A673 (cell line): ENCODE measurements at regions not wholly inside any gene's neighbourhood (a gene's known extent, or its start where the extent isn't known, plus 50 kb on each side); places are given as distances from the start of the nearest gene placed in this dataset.
"Not testable (repeated sequence)": the region's sequence is repeated elsewhere in the genome, so short reads cannot be mapped to it uniquely, and the experiment has no call there.

Experiments
- BruUV-seq: library from RNA; stranded (reverse); fragments of 400-500 nt; replicated peaks from 2 replicates; lab custom pipeline; 2021; lab: Mats Ljungman, UMichigan
- CTCF ChIA-PET: fragments of 300-600 bp; sonication (Branson Sonifier 250); formaldehyde crosslinking; loops from one replicate; lab custom pipeline; 2022; ENCODE audit warnings: antibody characterized with exemption; lab: Charles Lee
- POLR2A ChIA-PET: fragments of 300-600 bp; sonication (Branson Sonifier 250); formaldehyde crosslinking; loops from one replicate; lab custom pipeline; 2022; ENCODE audit warnings: antibody characterized with exemption; ENCODE audit not compliant: low non-redundant PET; lab: Charles Lee
- DNase-seq: peaks from one replicate; pipeline ENCODE4 v3.0.0-alpha.2; 2015; ENCODE audit warnings: low spot score
- H3K27ac ChIP-seq: fragments of 200-600 bp; sonication (generic); 2 replicates; pipeline ENCODE4 v1.5.1; 2016; ENCODE audit warnings: mixed run types, low read depth, mild to moderate bottlenecking, mixed read lengths, antibody characterized with exemption, low read length; ENCODE audit not compliant: poor library complexity, severe bottlenecking
- H3K27me3 ChIP-seq: fragments of 200-600 bp; sonication (generic); replicated peaks from 2 replicates; pipeline ENCODE4 v1.6.1; 2017; ENCODE audit warnings: mixed run types, low read depth, mild to moderate bottlenecking, mixed read lengths, antibody characterized with exemption, low read length; ENCODE audit not compliant: insufficient read depth, poor library complexity
- H3K36me3 ChIP-seq: fragments of 200-600 bp; sonication (generic); 2 replicates; pipeline ENCODE4 v1.6.1; 2016; ENCODE audit warnings: mixed run types, mild to moderate bottlenecking, mixed read lengths, antibody characterized with exemption, low read length; ENCODE audit not compliant: insufficient read depth, poor library complexity, severe bottlenecking
- H3K4me1 ChIP-seq: fragments of 200-600 bp; sonication (generic); 2 replicates; pipeline ENCODE4 v1.6.1; 2017; ENCODE audit warnings: mixed run types, mild to moderate bottlenecking, mixed read lengths, antibody characterized with exemption, low read length; ENCODE audit not compliant: insufficient read depth, poor library complexity, severe bottlenecking
- H3K4me3 ChIP-seq: fragments of 200-600 bp; sonication (generic); 2 replicates; pipeline ENCODE4 v1.5.1; 2016; ENCODE audit warnings: low read depth, mixed run types, mild to moderate bottlenecking, mixed read lengths, low read length; ENCODE audit not compliant: poor library complexity, severe bottlenecking
- H3K9me3 ChIP-seq: fragments of 200-600 bp; sonication (generic); 2 replicates; pipeline ENCODE4 v1.6.1; 2016; ENCODE audit warnings: mixed run types, low read depth, mild to moderate bottlenecking, mixed read lengths, antibody characterized with exemption, low read length; ENCODE audit not compliant: poor library complexity, severe bottlenecking
- CTCF ChIP-seq: fragments of 300-800, 200-600 bp; sonication (generic); conservative IDR thresholded peaks from 2 replicates; pipeline ENCODE4 v1.5.1; 2017; ENCODE audit warnings: low read depth, mild to moderate bottlenecking, antibody characterized with exemption, low read length, moderate library complexity, mixed read lengths
- EZH2 ChIP-seq: fragments of 200-600 bp; sonication (generic); IDR thresholded peaks from 2 replicates; pipeline ENCODE4 v1.6.1; 2017; ENCODE audit warnings: borderline replicate concordance, low read depth, mild to moderate bottlenecking, mixed read lengths, antibody characterized with exemption, low read length; ENCODE audit not compliant: poor library complexity, severe bottlenecking
- intact Hi-C: fragments of 100-400 bp; cut with micrococcal nuclease; formaldehyde crosslinking; loops from one replicate; pipeline ENCODE4 v1.10.0; 2022; ENCODE audit not compliant: unreplicated experiment

GRCh38 chr17:73856556-73856955, 212.3 kb upstream of the SDK2 start:
- no peaks in the 10 kb centered on the region for H3K9me3 ChIP-seq
- no peaks in the 10 kb centered on the region for H3K36me3 ChIP-seq
- ChIA-PET POLR2A (no interaction called here), CTCF (no interaction called here)
- no peak overlapping the region for H3K4me3 ChIP-seq
- no peak overlapping the region for H3K27ac ChIP-seq
- DNase-seq: no peak
- no TSS peak for BruUV-seq
- H3K27me3 ChIP-seq: no peaks in the 10 kb centered on the region
- TF ChIP-seq EZH2 (no peak), CTCF (no peak)
- intact Hi-C loops: no loop called here
- H3K4me1 ChIP-seq: no peaks in the 10 kb centered on the region

GRCh38 chr17:73859439-73860008, 215.3 kb upstream of the SDK2 start:
- H3K36me3 ChIP-seq, H3K4me1 ChIP-seq, H3K4me3 ChIP-seq, BruUV-seq, H3K27me3 ChIP-seq, POLR2A ChIA-PET, H3K27ac ChIP-seq, intact Hi-C loops, DNase-seq, CTCF ChIA-PET, H3K9me3 ChIP-seq: not testable (repeated sequence)

GRCh38 chr17:73861543-73861942, 217.3 kb upstream of the SDK2 start:
- ChIA-PET POLR2A (no interaction called here), CTCF (no interaction called here)
- no TSS peak for BruUV-seq

More at GRCh38 chr17:73861543-73861942, 217.3 kb upstream of the SDK2 start:
- no peak overlapping the region for H3K27ac ChIP-seq
- H3K4me1 ChIP-seq: no peaks in the 10 kb centered on the region
- TF ChIP-seq EZH2 (no peak), CTCF (no peak)
- no peaks in the 10 kb centered on the region for H3K27me3 ChIP-seq
- no peaks in the 10 kb centered on the region for H3K9me3 ChIP-seq
- DNase-seq: no peak
- H3K4me3 ChIP-seq: no peak overlapping the region
- H3K36me3 ChIP-seq: no peaks in the 10 kb centered on the region
- intact Hi-C loops: no loop called here
